GM12878 (cell line): ENCODE measurements at regions not wholly inside any gene's neighbourhood (a gene's known extent, or its start where the extent isn't known, plus 50 kb on each side); places are given as distances from the start of the nearest gene placed in this dataset.

Experiments used
- ATAC-seq: fragments of 200-7000 bp; cut with Tn5 transposase; 3 replicates; pipeline ENCODE4 v1.9.1; 2020; ENCODE audit warnings: mild to moderate bottlenecking, moderate library complexity
- BruUV-seq: library from RNA; stranded (reverse); fragments of 400-500 nt; replicated peaks from 2 replicates; lab custom pipeline; 2021; lab: Mats Ljungman, UMichigan
- CTCF ChIA-PET: fragments of 300-600 bp; sonication (Branson Sonifier 250); formaldehyde crosslinking; extraction: SDS; loops from one replicate; lab custom pipeline; 2021; ENCODE audit warnings: inconsistent platforms; lab: Yijun Ruan, JAX
- POLR2A ChIA-PET: fragments of 350-600 bp; formaldehyde crosslinking; extraction: SDS; loops from one replicate; lab custom pipeline; 2021; ENCODE audit warnings: inconsistent platforms; lab: Charles Lee
- RAD21 ChIA-PET: fragments of 300-600 bp; sonication (Branson Sonifier 250); formaldehyde crosslinking; loops from one replicate; lab custom pipeline; 2023; ENCODE audit warnings: antibody characterized with exemption; ENCODE audit not compliant: unreplicated experiment; lab: Charles Lee
- SMC1A ChIA-PET: fragments of 300-600 bp; sonication (Branson Sonifier 250); formaldehyde crosslinking; loops from one replicate; lab custom pipeline; 2023; ENCODE audit not compliant: unreplicated experiment, uncharacterized antibody; lab: Charles Lee
- DNase-seq: peaks from one replicate; pipeline ENCODE4 v3.0.0-alpha.2; 2011; ENCODE audit warnings: low read depth, low spot score
- FAIRE-seq: peaks from 3 replicates; lab custom pipeline; 2011; peaks lifted over from hg19 to GRCh38; lab: Jason Lieb, UNC
- H2AFZ ChIP-seq: 2 replicates; pipeline ENCODE4 v1.6.0; 2011; ENCODE audit warnings: low read depth, low read length, control low read depth; ENCODE audit not compliant: control insufficient read depth
- H3K27ac ChIP-seq: 2 replicates; pipeline ENCODE4 v1.5.1; 2011; ENCODE audit warnings: control low read depth; ENCODE audit not compliant: control insufficient read depth, insufficient read depth
- H3K27me3 ChIP-seq, 2 experiments: replicated peaks in 1 of 2; 2 replicates each; pipeline versions ENCODE4 v1.6.0 to v1.6.1; 2011; ENCODE audit warnings: low read length in 1 of 2; ENCODE audit not compliant: control insufficient read depth in 2 of 2, insufficient read depth in 2 of 2
- H3K36me3 ChIP-seq, 2 experiments: 2 replicates each; pipeline ENCODE4 v1.5.1; 2011; ENCODE audit warnings: low read length in 1 of 2; ENCODE audit not compliant: control insufficient read depth in 2 of 2, insufficient read depth in 2 of 2
- H3K4me1 ChIP-seq: 2 replicates; pipeline ENCODE4 v1.6.1; 2011; ENCODE audit warnings: mild to moderate bottlenecking, low read length, moderate library complexity, mixed read lengths; ENCODE audit not compliant: control insufficient read depth, insufficient read depth
- H3K4me2 ChIP-seq: 2 replicates; pipeline ENCODE4 v1.6.0; 2011; ENCODE audit warnings: control low read depth; ENCODE audit not compliant: control insufficient read depth, insufficient read depth
- H3K4me3 ChIP-seq: fragments of 200-600 bp; sonication (generic); 2 replicates; pipeline ENCODE4 v1.5.1; 2016
- H3K79me2 ChIP-seq: 2 replicates; pipeline ENCODE4 v1.6.0; 2011; ENCODE audit warnings: low read length; ENCODE audit not compliant: control insufficient read depth, insufficient read depth
- H3K9ac ChIP-seq: 2 replicates; pipeline ENCODE4 v1.8.0; 2011; ENCODE audit warnings: low read length, control low read depth, mixed read lengths; ENCODE audit not compliant: control insufficient read depth, insufficient read depth
- H3K9me3 ChIP-seq: replicated peaks from 3 replicates; pipeline ENCODE4 v1.5.1; 2011; ENCODE audit warnings: mild to moderate bottlenecking, low read length; ENCODE audit not compliant: control insufficient read depth, insufficient read depth
- H4K20me1 ChIP-seq: 2 replicates; pipeline ENCODE4 v1.6.0; 2011; ENCODE audit not compliant: control insufficient read depth, insufficient read depth
- BCL11A ChIP-seq: IDR thresholded peaks from 2 replicates; pipeline ENCODE4 v1.6.1; 2011; ENCODE audit warnings: low read depth, low read length
- BHLHE40 ChIP-seq, 2 experiments: fragments of 450-650 bp in 1 of 2; IDR thresholded peaks; 2 replicates each; pipeline ENCODE4 v1.6.1; 2011 to 2017; ENCODE audit warnings: low read depth in 2 of 2, borderline replicate concordance in 1 of 2, improper control_type of control experiment in 1 of 2, low read length in 1 of 2, mild to moderate bottlenecking in 1 of 2
- ETV6 ChIP-seq, 2 experiments: fragments of 450-650 bp in 1 of 2; IDR thresholded peaks in 1 of 2; conservative IDR thresholded peaks in 1 of 2; 2 replicates each; pipeline ENCODE4 v1.6.1; 2014; ENCODE audit warnings: antibody characterized with exemption in 1 of 2, borderline replicate concordance in 1 of 2, low read depth in 1 of 2, mild to moderate bottlenecking in 1 of 2, moderate library complexity in 1 of 2
- MYC ChIP-seq: IDR thresholded peaks from 2 replicates; pipeline ENCODE4 v1.6.1; 2011; ENCODE audit warnings: mild to moderate bottlenecking, low read length, moderate library complexity, inconsistent platforms; ENCODE audit not compliant: insufficient read depth, insufficient replicate concordance, insufficient read length, severe bottlenecking
- NBN ChIP-seq: fragments of 450-650 bp; IDR thresholded peaks from 2 replicates; pipeline ENCODE4 v1.6.1; 2016
- RAD51 ChIP-seq: fragments of 450-650 bp; IDR thresholded peaks from 2 replicates; pipeline ENCODE4 v1.6.1; 2016; ENCODE audit warnings: moderate library complexity, mild to moderate bottlenecking, inconsistent platforms
- WGBS: methylation state at CpG from one replicate; pipeline ENCODE4 v1.1.6; 2016; ENCODE audit warnings: low lambda C conversion rate; ENCODE audit not compliant: insufficient replicate concordance, insufficient coverage; ENCODE audit errors: missing lambda C conversion rate; 5-methylcytosine and 5-hydroxymethylcytosine counted together
- in situ Hi-C: fragments of 300-500 bp; cut with MboI; formaldehyde crosslinking; loops from 9 replicates; pipeline ENCODE4 v1.14.3; 2018; ENCODE audit warnings: mixed read lengths
- intact Hi-C: fragments of 100-400 bp; cut with micrococcal nuclease; formaldehyde crosslinking; loops from one replicate; pipeline ENCODE4 v1.14.2; 2022; ENCODE audit not compliant: unreplicated experiment
- TF ChIP-seq, protein P1 (sequence below): fragments of 450-650 bp; conservative IDR thresholded peaks from 2 replicates; pipeline ENCODE4 v1.6.1; 2017; ENCODE audit warnings: mild to moderate bottlenecking, moderate library complexity
- TF ChIP-seq, protein P2 (sequence below): IDR thresholded peaks from 2 replicates; pipeline ENCODE4 v1.6.1; 2011; ENCODE audit warnings: low read depth, mild to moderate bottlenecking, low read length, moderate library complexity, borderline replicate concordance; ENCODE audit errors: extremely low read depth

DNA sequence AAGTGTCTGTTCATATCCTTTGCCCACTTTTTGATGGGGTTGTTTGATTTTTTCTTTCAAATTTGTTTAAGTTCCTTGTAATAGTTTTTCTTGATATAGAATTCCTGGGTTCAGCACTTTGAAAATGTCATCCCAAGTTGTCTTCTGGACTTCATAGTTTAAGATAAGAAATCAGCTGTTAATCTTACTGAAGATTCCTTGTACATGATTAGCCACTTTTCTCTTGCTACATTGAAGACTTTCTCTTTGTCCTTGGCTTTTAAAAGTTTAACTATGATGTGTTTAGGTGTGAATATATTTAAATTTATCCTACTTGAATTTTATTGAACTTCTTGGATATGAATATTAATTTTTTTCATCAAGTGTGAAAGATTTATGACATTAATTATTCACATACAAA lies 387.2 kb upstream of the CWC22 start:
- Histone ChIP-seq H3K4me3 (no peak overlapping the region), H2AFZ (no peak overlapping the region), H3K9ac (no peak overlapping the region), H3K36me3 (no peaks in the 10 kb centered on the region), H3K27me3 (no peaks in the 10 kb centered on the region), H4K20me1 (no peaks in the 10 kb centered on the region), H3K4me1 (no peaks in the 10 kb centered on the region), H3K79me2 (no peaks in the 10 kb centered on the region), H3K27ac (no peak overlapping the region), H3K4me2 (no peak overlapping the region), H3K9me3 (no peaks in the 10 kb centered on the region)
- no TSS peak for BruUV-seq
- POLR2A ChIA-PET: no interaction called here
- no peak for ATAC-seq
- intact Hi-C loops (no loop called here), in situ Hi-C loops (no loop called here)
- CTCF ChIA-PET: no interaction called here
- DNase-seq: no peak
- RAD21 ChIA-PET: no interaction called here
- SMC1A ChIA-PET: interaction anchor here (1.6 kb wide), 1 partner anchor 52 kb away, joined by 6 read pairs; no protein-coding TSS in a partner anchor
- FAIRE-seq: no peak
- TF ChIP-seq RAD51 (no peak), BCL11A (no peak)

DNA sequence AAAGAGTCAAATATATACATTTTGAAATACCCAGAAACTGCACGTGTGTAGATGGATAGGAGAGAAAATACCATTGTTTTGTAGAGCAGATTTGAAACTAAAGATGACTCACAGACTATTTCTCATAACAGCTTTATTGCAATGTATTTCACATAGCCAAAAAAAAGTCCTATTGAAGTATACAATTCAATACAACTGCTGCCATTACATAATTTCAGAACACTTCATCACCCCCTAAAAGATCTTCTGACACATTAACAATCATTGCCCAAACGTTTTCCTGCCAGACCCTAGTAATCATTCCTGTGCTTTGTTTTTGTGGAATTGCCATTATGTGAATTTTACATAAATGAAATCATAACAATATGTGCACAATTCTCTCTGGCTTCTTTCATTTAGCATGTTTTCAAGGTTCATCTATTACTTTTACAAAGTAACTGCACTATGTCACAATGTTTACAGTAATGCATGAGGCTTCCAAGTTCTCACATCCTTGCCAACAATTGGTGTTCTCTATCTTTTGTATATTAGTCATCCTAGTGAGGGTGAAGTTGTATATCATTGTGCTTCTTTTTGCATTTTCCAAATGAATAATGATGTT lies 378.6 kb upstream of the CWC22 start:
- Histone ChIP-seq H3K4me1 (no peaks in the 10 kb centered on the region), H4K20me1 (no peaks in the 10 kb centered on the region), H3K36me3 (no peaks in the 10 kb centered on the region), H3K27me3 (no peaks in the 10 kb centered on the region), H3K27ac (no peak overlapping the region), H3K4me3 (no peak overlapping the region), H3K4me2 (no peak overlapping the region), H3K79me2 (no peaks in the 10 kb centered on the region), H3K9me3 (no peaks in the 10 kb centered on the region), H3K9ac (no peak overlapping the region), H2AFZ (no peak overlapping the region)
- BruUV-seq: no TSS peak
- DNase-seq (no peak), ATAC-seq (peak; percentile 64), FAIRE-seq (no peak)
- TF ChIP-seq BHLHE40 (IDR thresholded peaks at IDR 0.05; ENCODE audit: borderline replicate concordance in 1 of 2, low read depth in 2 of 2, low read length in 1 of 2) (peak in 1 of 2 experiments; percentile 53; a peak in 1 of 4 replicates), ETV6 (conservative IDR thresholded peaks at IDR 0.05 in 1 of 2, IDR thresholded peaks at IDR 0.05 in 1 of 2; ENCODE audit: borderline replicate concordance in 1 of 2, low read depth in 1 of 2) (no peak), MYC (no peak), NBN (no peak)
- TF ChIP-seq, protein P1, sequence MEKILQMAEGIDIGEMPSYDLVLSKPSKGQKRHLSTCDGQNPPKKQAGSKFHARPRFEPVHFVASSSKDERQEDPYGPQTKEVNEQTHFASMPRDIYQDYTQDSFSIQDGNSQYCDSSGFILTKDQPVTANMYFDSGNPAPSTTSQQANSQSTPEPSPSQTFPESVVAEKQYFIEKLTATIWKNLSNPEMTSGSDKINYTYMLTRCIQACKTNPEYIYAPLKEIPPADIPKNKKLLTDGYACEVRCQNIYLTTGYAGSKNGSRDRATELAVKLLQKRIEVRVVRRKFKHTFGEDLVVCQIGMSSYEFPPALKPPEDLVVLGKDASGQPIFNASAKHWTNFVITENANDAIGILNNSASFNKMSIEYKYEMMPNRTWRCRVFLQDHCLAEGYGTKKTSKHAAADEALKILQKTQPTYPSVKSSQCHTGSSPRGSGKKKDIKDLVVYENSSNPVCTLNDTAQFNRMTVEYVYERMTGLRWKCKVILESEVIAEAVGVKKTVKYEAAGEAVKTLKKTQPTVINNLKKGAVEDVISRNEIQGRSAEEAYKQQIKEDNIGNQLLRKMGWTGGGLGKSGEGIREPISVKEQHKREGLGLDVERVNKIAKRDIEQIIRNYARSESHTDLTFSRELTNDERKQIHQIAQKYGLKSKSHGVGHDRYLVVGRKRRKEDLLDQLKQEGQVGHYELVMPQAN: no peak
- TF ChIP-seq, protein P2, sequence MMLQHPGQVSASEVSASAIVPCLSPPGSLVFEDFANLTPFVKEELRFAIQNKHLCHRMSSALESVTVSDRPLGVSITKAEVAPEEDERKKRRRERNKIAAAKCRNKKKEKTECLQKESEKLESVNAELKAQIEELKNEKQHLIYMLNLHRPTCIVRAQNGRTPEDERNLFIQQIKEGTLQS: no peak
- in situ Hi-C loops: no loop called here
- ChIA-PET POLR2A (no interaction called here), CTCF (no interaction called here), RAD21 (no interaction called here), SMC1A (no interaction called here)
- 0% methylated on average over 2 of the region's 2 CpGs for WGBS
- intact Hi-C loops: no loop called here
